IMR-90 (cell line): ENCODE measurements at regions not wholly inside any gene's neighbourhood (a gene's known extent, or its start where the extent isn't known, plus 50 kb on each side); places are given as distances from the start of the nearest gene placed in this dataset.

Experiments used
- ATAC-seq: fragments of 200-7000 bp; cut with Tn5 transposase; 2 replicates; pipeline ENCODE4 v1.9.1; 2020; ENCODE audit warnings: low read depth, mild to moderate bottlenecking, moderate library complexity
- BruUV-seq: library from RNA; stranded (reverse); fragments of 400-500 nt; replicated peaks from 2 replicates; lab custom pipeline; 2021; lab: Mats Ljungman, UMichigan
- CTCF ChIA-PET: fragments of 300-600 bp; formaldehyde crosslinking; extraction: SDS; loops from one replicate; lab custom pipeline; 2021; ENCODE audit warnings: antibody characterized with exemption; lab: Yijun Ruan, JAX
- POLR2A ChIA-PET: fragments of 300-600 bp; sonication (Branson Sonifier 250); formaldehyde crosslinking; loops from one replicate; lab custom pipeline; 2022; ENCODE audit warnings: antibody characterized with exemption; ENCODE audit not compliant: unreplicated experiment; lab: Charles Lee
- DNase-seq: peaks from one replicate; pipeline ENCODE4 v3.0.0; 2013
- H2AFZ ChIP-seq: replicated peaks from 2 replicates; pipeline ENCODE3; 2013; ENCODE audit warnings: low read length, mild to moderate bottlenecking; ENCODE audit not compliant: poor library complexity
- H2AK5ac ChIP-seq: 2 replicates; pipeline ENCODE4 v1.6.1; 2013; ENCODE audit warnings: low read depth, low read length, inconsistent platforms
- H2AK9ac ChIP-seq: replicated peaks from 2 replicates; pipeline ENCODE3; 2013; ENCODE audit warnings: mild to moderate bottlenecking, low read depth, low read length, moderate library complexity; ENCODE audit not compliant: poor library complexity
- H2BK120ac ChIP-seq: 2 replicates; pipeline ENCODE4 v1.6.1; 2013; ENCODE audit warnings: low read depth, low read length, inconsistent platforms
- H2BK15ac ChIP-seq: 3 replicates; pipeline ENCODE4 v1.6.1; 2013; ENCODE audit warnings: low read depth, low read length, inconsistent platforms
- H2BK20ac ChIP-seq: 2 replicates; pipeline ENCODE4 v1.6.1; 2013; ENCODE audit warnings: low read depth, mild to moderate bottlenecking, inconsistent platforms, low read length, moderate library complexity
- H2BK5ac ChIP-seq: 2 replicates; pipeline ENCODE4 v1.6.1; 2013; ENCODE audit warnings: mild to moderate bottlenecking, low read depth, low read length, inconsistent platforms; ENCODE audit not compliant: poor library complexity, severe bottlenecking
- H3K14ac ChIP-seq: replicated peaks from 2 replicates; pipeline ENCODE4 v1.6.1; 2013; ENCODE audit warnings: low read depth, low read length, inconsistent platforms
- H3K18ac ChIP-seq: 2 replicates; pipeline ENCODE4 v1.6.1; 2013; ENCODE audit warnings: low read depth, low read length, control low read depth
- H3K23ac ChIP-seq: 2 replicates; pipeline ENCODE4 v1.6.1; 2013; ENCODE audit warnings: low read depth, low read length, inconsistent platforms
- H3K27ac ChIP-seq: 2 replicates; pipeline ENCODE4 v1.5.1; 2013; ENCODE audit warnings: mild to moderate bottlenecking, control low read depth, low read length; ENCODE audit not compliant: insufficient read depth
- H3K27me3 ChIP-seq: 2 replicates; pipeline ENCODE4 v1.6.1; 2013; ENCODE audit warnings: low read length; ENCODE audit not compliant: control insufficient read depth, insufficient read depth
- H3K36me3 ChIP-seq: 2 replicates; pipeline ENCODE4 v1.6.1; 2013; ENCODE audit warnings: low read length, mixed read lengths; ENCODE audit not compliant: control insufficient read depth, insufficient read depth
- H3K4ac ChIP-seq: 2 replicates; pipeline ENCODE4 v1.6.1; 2013; ENCODE audit warnings: low read depth, low read length, inconsistent platforms
- H3K4me1 ChIP-seq: 2 replicates; pipeline ENCODE4 v1.6.1; 2013; ENCODE audit warnings: low read length, mixed read lengths; ENCODE audit not compliant: control insufficient read depth, insufficient read depth
- H3K4me2 ChIP-seq: 2 replicates; pipeline ENCODE4 v1.6.1; 2013; ENCODE audit warnings: low read depth, mild to moderate bottlenecking, control low read depth, low read length, moderate library complexity
- H3K4me3 ChIP-seq: 2 replicates; pipeline ENCODE4 v1.5.1; 2013; ENCODE audit warnings: low read depth, mild to moderate bottlenecking, control low read depth, low read length, moderate library complexity; ENCODE audit not compliant: insufficient read depth
- H3K56ac ChIP-seq: 2 replicates; pipeline ENCODE4 v1.6.1; 2013; ENCODE audit warnings: low read length, inconsistent platforms; ENCODE audit not compliant: insufficient read depth; ENCODE audit errors: extremely low read depth
- H3K79me1 ChIP-seq, 2 experiments: 2 replicates each; pipeline ENCODE4 v1.6.1; 2013; ENCODE audit warnings: low read length in 2 of 2, inconsistent platforms in 1 of 2, low read depth in 1 of 2
- H3K9ac ChIP-seq: 2 replicates; pipeline ENCODE4 v1.6.1; 2013; ENCODE audit warnings: low read depth, low read length, control low read depth
- H3K9me1 ChIP-seq: 2 replicates; pipeline ENCODE4 v1.6.1; 2013; ENCODE audit warnings: low read length, inconsistent platforms; ENCODE audit not compliant: insufficient read depth
- H3K9me3 ChIP-seq: 2 replicates; pipeline ENCODE4 v1.6.1; 2013; ENCODE audit warnings: low read length; ENCODE audit not compliant: control insufficient read depth, insufficient read depth
- H4K20me1 ChIP-seq: 2 replicates; pipeline ENCODE4 v1.6.1; 2013; ENCODE audit warnings: low read length, inconsistent platforms; ENCODE audit not compliant: insufficient read depth
- H4K5ac ChIP-seq: 2 replicates; pipeline ENCODE4 v1.6.1; 2013; ENCODE audit warnings: mild to moderate bottlenecking, low read depth, low read length, control low read depth
- H4K8ac ChIP-seq, 2 experiments: 2 replicates each; pipeline ENCODE4 v1.6.1; 2013; ENCODE audit warnings: low read depth in 2 of 2, low read length in 2 of 2, control low read depth in 1 of 2, inconsistent platforms in 1 of 2
- H4K91ac ChIP-seq: 2 replicates; pipeline ENCODE4 v1.6.1; 2013; ENCODE audit warnings: low read depth, low read length, inconsistent platforms; ENCODE audit not compliant: insufficient read depth
- CEBPB ChIP-seq: IDR thresholded peaks from 2 replicates; pipeline ENCODE4 v1.6.1; 2012; ENCODE audit warnings: low read depth, low read length, improper control_type of control experiment
- WGBS, 2 experiments: methylation state at CpG; one replicate each; pipeline versions ENCODE4 v1.1.5 to v1.1.7; 2013; ENCODE audit warnings: missing lambda C conversion rate in 2 of 2; ENCODE audit not compliant: insufficient read length in 1 of 2; ENCODE audit errors: extremely low coverage in 2 of 2; 5-methylcytosine and 5-hydroxymethylcytosine counted together
- dilution Hi-C: fragments of 300-500 bp; cut with HindIII; formaldehyde crosslinking; loops from one replicate; pipeline ENCODE4 v1.14.3; 2018; ENCODE audit warnings: low sequenced_read_pairs; ENCODE audit not compliant: unreplicated experiment
- in situ Hi-C: fragments of 300-500 bp; cut with MboI; formaldehyde crosslinking; loops from 3 replicates; pipeline ENCODE4 v1.14.3; 2019; ENCODE audit warnings: low sequenced_read_pairs, inconsistent platforms, mixed read lengths
- intact Hi-C: fragments of 100-400 bp; cut with micrococcal nuclease; formaldehyde crosslinking; loops from 2 replicates; pipeline ENCODE4 v1.10.0; 2022

- no TSS peak for BruUV-seq
- WGBS, 2 experiments: no CpG with 5 or more reads among the region's 2 CpGs
- no peak overlapping the region for H2BK20ac ChIP-seq
- DNase-seq: no peak
- H3K9me3 ChIP-seq: peaks cover 27% of the 10 kb centered on the region; the same call in 1 of the 2 replicates
- H2BK120ac ChIP-seq: no peak overlapping the region
- dilution Hi-C loops: no loop called here
- no peaks in the 10 kb centered on the region for H4K20me1 ChIP-seq
- TF ChIP-seq CEBPB: no peak
- H2AK9ac ChIP-seq: no peak overlapping the region
- no peak overlapping the region for H4K8ac ChIP-seq
- no peak overlapping the region for H3K56ac ChIP-seq
- CTCF ChIA-PET: no interaction called here
- H2BK15ac ChIP-seq: no peak overlapping the region
- H3K14ac ChIP-seq: no peak overlapping the region
- POLR2A ChIA-PET: no interaction called here
- H3K79me1 ChIP-seq: no peaks in the 10 kb centered on the region
- no peak overlapping the region for H2AK5ac ChIP-seq
- no peak overlapping the region for H3K4me3 ChIP-seq
- no peak overlapping the region for H2BK5ac ChIP-seq
- no peak overlapping the region for H3K18ac ChIP-seq
- no peak overlapping the region for H4K5ac ChIP-seq
- H2AFZ ChIP-seq: no peak overlapping the region
- no peak overlapping the region for H3K9ac ChIP-seq
- H4K91ac ChIP-seq: no peak overlapping the region
- in situ Hi-C loops: no loop called here
- no peaks in the 10 kb centered on the region for H3K27me3 ChIP-seq
- no peaks in the 10 kb centered on the region for H3K4me1 ChIP-seq
- H3K4me2 ChIP-seq: no peak overlapping the region
- H3K27ac ChIP-seq: no peak overlapping the region
- no peak for ATAC-seq
- H3K23ac ChIP-seq: no peak overlapping the region
- no peaks in the 10 kb centered on the region for H3K36me3 ChIP-seq
- H3K9me1 ChIP-seq: no peaks in the 10 kb centered on the region
- H3K4ac ChIP-seq: no peak overlapping the region
- intact Hi-C loops: no loop called here
These were observed 676.9 kb downstream of the HACE1 start for GRCh38 chr6:104182811-104183210.
